GM23338 (cell line): ENCODE measurements at regions not wholly inside any gene's neighbourhood (a gene's known extent, or its start where the extent isn't known, plus 50 kb on each side); places are given as distances from the start of the nearest gene placed in this dataset.

Experiments
- ATAC-seq: fragments of 200-7000 bp; cut with Tn5 transposase; 3 replicates; pipeline ENCODE4 v1.9.1; 2020
- DNase-seq: peaks from one replicate; pipeline ENCODE4 v3.0.0-alpha.2; 2015; ENCODE audit warnings: low spot score
- H2AFZ ChIP-seq: fragments of 200-600 bp; sonication (generic); 2 replicates; pipeline ENCODE4 v1.8.0; 2016; ENCODE audit warnings: antibody characterized with exemption, mild to moderate bottlenecking, moderate library complexity
- H3F3A ChIP-seq: fragments of 200-600 bp; sonication (generic); replicated peaks from 2 replicates; pipeline ENCODE4 v1.8.0; 2017; ENCODE audit warnings: antibody characterized with exemption, mixed run types, low read depth
- H3K27ac ChIP-seq: fragments of 200-600 bp; sonication (generic); 2 replicates; pipeline ENCODE4 v1.6.1; 2016; ENCODE audit warnings: low read depth
- H3K27me3 ChIP-seq: fragments of 200-600 bp; sonication (generic); 2 replicates; pipeline ENCODE4 v1.8.0; 2016; ENCODE audit warnings: mild to moderate bottlenecking, mixed run types, moderate library complexity; ENCODE audit not compliant: insufficient read depth
- H3K36me3 ChIP-seq: fragments of 200-600 bp; sonication (generic); 2 replicates; pipeline ENCODE4 v1.8.0; 2016; ENCODE audit warnings: mild to moderate bottlenecking; ENCODE audit not compliant: insufficient read depth
- H3K4me1 ChIP-seq: fragments of 200-600 bp; sonication (generic); 2 replicates; pipeline ENCODE4 v1.8.0; 2016; ENCODE audit warnings: mild to moderate bottlenecking, moderate library complexity; ENCODE audit not compliant: insufficient read depth
- H3K4me2 ChIP-seq: fragments of 200-600 bp; sonication (generic); 2 replicates; pipeline ENCODE4 v1.7.1; 2017; ENCODE audit warnings: mixed run types
- H3K4me3 ChIP-seq: fragments of 200-600 bp; sonication (generic); 2 replicates; pipeline ENCODE4 v1.6.1; 2016; ENCODE audit warnings: mixed run types
- H3K79me2 ChIP-seq: fragments of 200-600 bp; sonication (generic); replicated peaks from 2 replicates; pipeline ENCODE4 v1.8.0; 2017; ENCODE audit warnings: mild to moderate bottlenecking; ENCODE audit not compliant: insufficient read depth
- H3K9me2 ChIP-seq: fragments of 200-600 bp; sonication (generic); 2 replicates; pipeline ENCODE4 v1.8.0; 2017; ENCODE audit not compliant: insufficient read depth
- H4K20me1 ChIP-seq: fragments of 200-600 bp; sonication (generic); replicated peaks from 2 replicates; pipeline ENCODE4 v1.8.0; 2017; ENCODE audit warnings: mild to moderate bottlenecking; ENCODE audit not compliant: insufficient read depth
- H3K27ac Mint-ChIP-seq: 2 replicates; pipeline ENCODE4 v1.8.0; 2020; ENCODE audit warnings: inconsistent platforms, mild to moderate bottlenecking, moderate library complexity, mixed read lengths
- H3K27me3 Mint-ChIP-seq: 3 replicates; pipeline ENCODE4 v1.8.0; 2022; ENCODE audit warnings: low read depth, mild to moderate bottlenecking, moderate library complexity, mixed read lengths, inconsistent platforms; ENCODE audit not compliant: insufficient read depth, poor library complexity
- H3K36me3 Mint-ChIP-seq: 3 replicates; pipeline ENCODE4 v1.8.0; 2021; ENCODE audit warnings: low read depth, mild to moderate bottlenecking, inconsistent platforms, moderate library complexity, mixed read lengths
- H3K4me1 Mint-ChIP-seq: 3 replicates; pipeline ENCODE4 v1.8.0; 2020; ENCODE audit warnings: mild to moderate bottlenecking, inconsistent platforms, mixed read lengths
- H3K4me3 Mint-ChIP-seq: 3 replicates; pipeline ENCODE4 v1.8.0; 2021; ENCODE audit warnings: moderate library complexity, mild to moderate bottlenecking, inconsistent platforms, mixed read lengths
- H3K9me3 Mint-ChIP-seq: 3 replicates; pipeline ENCODE4 v1.8.0; 2020; ENCODE audit warnings: moderate library complexity, mild to moderate bottlenecking, inconsistent platforms, mixed read lengths
- CREB1 ChIP-seq: fragments of 250-450 bp; sonication (Bioruptor Pico); IDR thresholded peaks from 2 replicates; pipeline ENCODE4 v1.5.0; 2020; ENCODE audit warnings: low read depth, mild to moderate bottlenecking, moderate library complexity
- CTCF ChIP-seq, 2 experiments: fragments of 200-600 bp in 1 of 2; sonication (generic) in 1 of 2; conservative IDR thresholded peaks; 2 replicates each; pipeline versions ENCODE4 v1.5.1 to v1.6.1; 2016 to 2017; ENCODE audit warnings: antibody characterized with exemption in 2 of 2, low read depth in 2 of 2, mild to moderate bottlenecking in 2 of 2, moderate library complexity in 1 of 2
- EZH2 ChIP-seq: fragments of 200-600 bp; sonication (generic); IDR thresholded peaks from one replicate; pipeline ENCODE4 v1.8.0; 2017; ENCODE audit warnings: antibody characterized with exemption, mild to moderate bottlenecking, low read depth; ENCODE audit not compliant: unreplicated experiment
- EZH2phosphoT487 ChIP-seq: fragments of 200-600 bp; sonication (generic); IDR thresholded peaks from one replicate; pipeline ENCODE4 v1.8.1; 2018; ENCODE audit warnings: antibody characterized with exemption; ENCODE audit not compliant: unreplicated experiment
- JUNB ChIP-seq: IDR thresholded peaks from one replicate; pipeline ENCODE4 v1.6.1; 2016; ENCODE audit warnings: antibody characterized with exemption; ENCODE audit not compliant: unreplicated experiment
- NANOG ChIP-seq: IDR thresholded peaks from 2 replicates; pipeline ENCODE4 v1.6.1; 2016; ENCODE audit warnings: antibody characterized with exemption, borderline replicate concordance
- POLR2AphosphoS5 ChIP-seq: IDR thresholded peaks from 2 replicates; pipeline ENCODE4 v1.6.1; 2016; ENCODE audit warnings: antibody characterized with exemption, low read depth
- STAT1 ChIP-seq: IDR thresholded peaks from one replicate; pipeline ENCODE4 v1.6.1; 2016; ENCODE audit warnings: antibody characterized with exemption; ENCODE audit not compliant: unreplicated experiment
- ZNF114 ChIP-seq: fragments of 250-450 bp; sonication (Bioruptor Pico); IDR thresholded peaks from 2 replicates; pipeline ENCODE4 v1.5.0; 2020; ENCODE audit warnings: mild to moderate bottlenecking, moderate library complexity
- ZNF331 ChIP-seq: fragments of 250-450 bp; sonication (Bioruptor Pico); IDR thresholded peaks from 2 replicates; pipeline ENCODE4 v1.5.0; 2020; ENCODE audit warnings: low read depth, mild to moderate bottlenecking, moderate library complexity
- TF ChIP-seq, protein P1 (sequence below): fragments of 250-450 bp; sonication (Bioruptor Pico); IDR thresholded peaks from 2 replicates; pipeline ENCODE4 v1.5.0; 2020; ENCODE audit warnings: mild to moderate bottlenecking, moderate library complexity
- TF ChIP-seq, protein P2 (sequence below): IDR thresholded peaks from 2 replicates; pipeline ENCODE4 v1.6.1; 2016; ENCODE audit warnings: antibody characterized with exemption
- TF ChIP-seq, protein P3 (sequence below): IDR thresholded peaks from one replicate; pipeline ENCODE4 v1.6.1; 2018; ENCODE audit warnings: antibody characterized with exemption; ENCODE audit not compliant: unreplicated experiment

DNA sequence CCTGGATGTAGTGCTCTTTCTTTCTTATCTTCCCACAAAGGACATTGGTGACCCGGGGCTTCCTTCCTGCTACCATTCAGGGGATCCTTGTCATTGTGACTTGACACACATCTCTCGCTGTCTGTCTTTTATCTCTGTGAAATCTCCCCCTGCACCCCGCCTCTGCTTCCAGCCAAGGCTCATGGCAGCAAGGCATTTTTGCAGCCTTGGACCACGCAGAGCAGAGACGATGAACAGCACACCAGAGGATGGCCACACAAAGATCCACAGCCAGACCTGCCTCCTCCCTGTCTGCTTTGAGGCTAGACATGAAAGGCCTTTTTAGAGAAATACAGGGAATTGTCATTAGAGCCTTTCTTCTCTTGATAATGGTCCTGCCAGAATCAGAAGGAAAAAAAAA lies 549.1 kb downstream of the CDK5RAP2 start:
- peaks cover 15% of the 10 kb centered on the region for H3K27me3 Mint-ChIP-seq
- H3K4me3 Mint-ChIP-seq: no peak overlapping the region
- TF ChIP-seq POLR2AphosphoS5 (no peak), JUNB (no peak), ZNF331 (CRISPR knock-in tag) (no peak), EZH2phosphoT487 (no peak), EZH2 (no peak), ZNF114 (no peak), STAT1 (no peak), NANOG (no peak), CTCF (conservative IDR thresholded peaks at IDR 0.05; ENCODE audit: low read depth in 2 of 2) (no peak), CREB1 (CRISPR knock-in tag) (no peak)
- TF ChIP-seq, protein P1, sequence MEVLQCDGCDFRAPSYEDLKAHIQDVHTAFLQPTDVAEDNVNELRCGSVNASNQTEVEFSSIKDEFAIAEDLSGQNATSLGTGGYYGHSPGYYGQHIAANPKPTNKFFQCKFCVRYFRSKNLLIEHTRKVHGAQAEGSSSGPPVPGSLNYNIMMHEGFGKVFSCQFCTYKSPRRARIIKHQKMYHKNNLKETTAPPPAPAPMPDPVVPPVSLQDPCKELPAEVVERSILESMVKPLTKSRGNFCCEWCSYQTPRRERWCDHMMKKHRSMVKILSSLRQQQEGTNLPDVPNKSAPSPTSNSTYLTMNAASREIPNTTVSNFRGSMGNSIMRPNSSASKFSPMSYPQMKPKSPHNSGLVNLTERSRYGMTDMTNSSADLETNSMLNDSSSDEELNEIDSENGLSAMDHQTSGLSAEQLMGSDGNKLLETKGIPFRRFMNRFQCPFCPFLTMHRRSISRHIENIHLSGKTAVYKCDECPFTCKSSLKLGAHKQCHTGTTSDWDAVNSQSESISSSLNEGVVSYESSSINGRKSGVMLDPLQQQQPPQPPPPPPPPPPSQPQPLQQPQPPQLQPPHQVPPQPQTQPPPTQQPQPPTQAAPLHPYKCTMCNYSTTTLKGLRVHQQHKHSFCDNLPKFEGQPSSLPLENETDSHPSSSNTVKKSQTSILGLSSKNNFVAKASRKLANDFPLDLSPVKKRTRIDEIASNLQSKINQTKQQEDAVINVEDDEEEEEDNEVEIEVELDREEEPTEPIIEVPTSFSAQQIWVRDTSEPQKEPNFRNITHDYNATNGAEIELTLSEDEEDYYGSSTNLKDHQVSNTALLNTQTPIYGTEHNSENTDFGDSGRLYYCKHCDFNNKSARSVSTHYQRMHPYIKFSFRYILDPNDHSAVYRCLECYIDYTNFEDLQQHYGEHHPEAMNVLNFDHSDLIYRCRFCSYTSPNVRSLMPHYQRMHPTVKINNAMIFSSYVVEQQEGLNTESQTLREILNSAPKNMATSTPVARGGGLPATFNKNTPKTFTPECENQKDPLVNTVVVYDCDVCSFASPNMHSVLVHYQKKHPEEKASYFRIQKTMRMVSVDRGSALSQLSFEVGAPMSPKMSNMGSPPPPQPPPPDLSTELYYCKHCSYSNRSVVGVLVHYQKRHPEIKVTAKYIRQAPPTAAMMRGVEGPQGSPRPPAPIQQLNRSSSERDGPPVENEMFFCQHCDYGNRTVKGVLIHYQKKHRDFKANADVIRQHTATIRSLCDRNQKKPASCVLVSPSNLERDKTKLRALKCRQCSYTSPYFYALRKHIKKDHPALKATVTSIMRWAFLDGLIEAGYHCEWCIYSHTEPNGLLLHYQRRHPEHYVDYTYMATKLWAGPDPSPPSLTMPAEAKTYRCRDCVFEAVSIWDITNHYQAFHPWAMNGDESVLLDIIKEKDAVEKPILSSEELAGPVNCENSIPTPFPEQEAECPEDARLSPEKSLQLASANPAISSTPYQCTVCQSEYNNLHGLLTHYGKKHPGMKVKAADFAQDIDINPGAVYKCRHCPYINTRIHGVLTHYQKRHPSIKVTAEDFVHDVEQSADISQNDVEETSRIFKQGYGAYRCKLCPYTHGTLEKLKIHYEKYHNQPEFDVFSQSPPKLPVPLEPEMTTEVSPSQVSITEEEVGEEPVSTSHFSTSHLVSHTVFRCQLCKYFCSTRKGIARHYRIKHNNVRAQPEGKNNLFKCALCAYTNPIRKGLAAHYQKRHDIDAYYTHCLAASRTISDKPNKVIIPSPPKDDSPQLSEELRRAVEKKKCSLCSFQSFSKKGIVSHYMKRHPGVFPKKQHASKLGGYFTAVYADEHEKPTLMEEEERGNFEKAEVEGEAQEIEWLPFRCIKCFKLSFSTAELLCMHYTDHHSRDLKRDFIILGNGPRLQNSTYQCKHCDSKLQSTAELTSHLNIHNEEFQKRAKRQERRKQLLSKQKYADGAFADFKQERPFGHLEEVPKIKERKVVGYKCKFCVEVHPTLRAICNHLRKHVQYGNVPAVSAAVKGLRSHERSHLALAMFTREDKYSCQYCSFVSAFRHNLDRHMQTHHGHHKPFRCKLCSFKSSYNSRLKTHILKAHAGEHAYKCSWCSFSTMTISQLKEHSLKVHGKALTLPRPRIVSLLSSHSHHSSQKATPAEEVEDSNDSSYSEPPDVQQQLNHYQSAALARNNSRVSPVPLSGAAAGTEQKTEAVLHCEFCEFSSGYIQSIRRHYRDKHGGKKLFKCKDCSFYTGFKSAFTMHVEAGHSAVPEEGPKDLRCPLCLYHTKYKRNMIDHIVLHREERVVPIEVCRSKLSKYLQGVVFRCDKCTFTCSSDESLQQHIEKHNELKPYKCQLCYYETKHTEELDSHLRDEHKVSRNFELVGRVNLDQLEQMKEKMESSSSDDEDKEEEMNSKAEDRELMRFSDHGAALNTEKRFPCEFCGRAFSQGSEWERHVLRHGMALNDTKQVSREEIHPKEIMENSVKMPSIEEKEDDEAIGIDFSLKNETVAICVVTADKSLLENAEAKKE (CRISPR knock-in tag): no peak
- TF ChIP-seq, protein P2, sequence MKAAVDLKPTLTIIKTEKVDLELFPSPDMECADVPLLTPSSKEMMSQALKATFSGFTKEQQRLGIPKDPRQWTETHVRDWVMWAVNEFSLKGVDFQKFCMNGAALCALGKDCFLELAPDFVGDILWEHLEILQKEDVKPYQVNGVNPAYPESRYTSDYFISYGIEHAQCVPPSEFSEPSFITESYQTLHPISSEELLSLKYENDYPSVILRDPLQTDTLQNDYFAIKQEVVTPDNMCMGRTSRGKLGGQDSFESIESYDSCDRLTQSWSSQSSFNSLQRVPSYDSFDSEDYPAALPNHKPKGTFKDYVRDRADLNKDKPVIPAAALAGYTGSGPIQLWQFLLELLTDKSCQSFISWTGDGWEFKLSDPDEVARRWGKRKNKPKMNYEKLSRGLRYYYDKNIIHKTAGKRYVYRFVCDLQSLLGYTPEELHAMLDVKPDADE: no peak
- TF ChIP-seq, protein P3, sequence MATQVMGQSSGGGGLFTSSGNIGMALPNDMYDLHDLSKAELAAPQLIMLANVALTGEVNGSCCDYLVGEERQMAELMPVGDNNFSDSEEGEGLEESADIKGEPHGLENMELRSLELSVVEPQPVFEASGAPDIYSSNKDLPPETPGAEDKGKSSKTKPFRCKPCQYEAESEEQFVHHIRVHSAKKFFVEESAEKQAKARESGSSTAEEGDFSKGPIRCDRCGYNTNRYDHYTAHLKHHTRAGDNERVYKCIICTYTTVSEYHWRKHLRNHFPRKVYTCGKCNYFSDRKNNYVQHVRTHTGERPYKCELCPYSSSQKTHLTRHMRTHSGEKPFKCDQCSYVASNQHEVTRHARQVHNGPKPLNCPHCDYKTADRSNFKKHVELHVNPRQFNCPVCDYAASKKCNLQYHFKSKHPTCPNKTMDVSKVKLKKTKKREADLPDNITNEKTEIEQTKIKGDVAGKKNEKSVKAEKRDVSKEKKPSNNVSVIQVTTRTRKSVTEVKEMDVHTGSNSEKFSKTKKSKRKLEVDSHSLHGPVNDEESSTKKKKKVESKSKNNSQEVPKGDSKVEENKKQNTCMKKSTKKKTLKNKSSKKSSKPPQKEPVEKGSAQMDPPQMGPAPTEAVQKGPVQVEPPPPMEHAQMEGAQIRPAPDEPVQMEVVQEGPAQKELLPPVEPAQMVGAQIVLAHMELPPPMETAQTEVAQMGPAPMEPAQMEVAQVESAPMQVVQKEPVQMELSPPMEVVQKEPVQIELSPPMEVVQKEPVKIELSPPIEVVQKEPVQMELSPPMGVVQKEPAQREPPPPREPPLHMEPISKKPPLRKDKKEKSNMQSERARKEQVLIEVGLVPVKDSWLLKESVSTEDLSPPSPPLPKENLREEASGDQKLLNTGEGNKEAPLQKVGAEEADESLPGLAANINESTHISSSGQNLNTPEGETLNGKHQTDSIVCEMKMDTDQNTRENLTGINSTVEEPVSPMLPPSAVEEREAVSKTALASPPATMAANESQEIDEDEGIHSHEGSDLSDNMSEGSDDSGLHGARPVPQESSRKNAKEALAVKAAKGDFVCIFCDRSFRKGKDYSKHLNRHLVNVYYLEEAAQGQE: no peak
- H3K27ac ChIP-seq: no peak overlapping the region
- H3K4me1 ChIP-seq: peaks cover 10% of the 10 kb centered on the region; the same call in 1 of the 2 replicates
- no peak overlapping the region for H2AFZ ChIP-seq
- 0 out of 2 replicates have a peak overlapping the region, but pooled peaks have one; percentile 31 for H3K27ac Mint-ChIP-seq
- no peaks in the 10 kb centered on the region for H3K36me3 Mint-ChIP-seq
- H3K4me3 ChIP-seq: no peak overlapping the region
- no peaks in the 10 kb centered on the region for H3K79me2 ChIP-seq
- DNase-seq (no peak), ATAC-seq (no peak)
- no peaks in the 10 kb centered on the region for H3K36me3 ChIP-seq
- peaks cover 16% of the 10 kb centered on the region for H3K4me1 Mint-ChIP-seq
- H3K4me2 ChIP-seq: no peak overlapping the region
- H4K20me1 ChIP-seq: no peaks in the 10 kb centered on the region
- 0 out of 2 replicates have a peak, but pooled peaks cover 5% of the 10 kb centered on the region for H3K9me2 ChIP-seq
- H3F3A ChIP-seq: no peaks in the 10 kb centered on the region
- no peaks in the 10 kb centered on the region for H3K27me3 ChIP-seq
- no peaks in the 10 kb centered on the region; the same call in 1 of the 3 replicates for H3K9me3 Mint-ChIP-seq
